ENCODE measurements at regions not wholly inside any gene's neighbourhood (a gene's known extent, or its start where the extent isn't known, plus 50 kb on each side); places are given as distances from the start of the nearest gene placed in this dataset.

DNA sequence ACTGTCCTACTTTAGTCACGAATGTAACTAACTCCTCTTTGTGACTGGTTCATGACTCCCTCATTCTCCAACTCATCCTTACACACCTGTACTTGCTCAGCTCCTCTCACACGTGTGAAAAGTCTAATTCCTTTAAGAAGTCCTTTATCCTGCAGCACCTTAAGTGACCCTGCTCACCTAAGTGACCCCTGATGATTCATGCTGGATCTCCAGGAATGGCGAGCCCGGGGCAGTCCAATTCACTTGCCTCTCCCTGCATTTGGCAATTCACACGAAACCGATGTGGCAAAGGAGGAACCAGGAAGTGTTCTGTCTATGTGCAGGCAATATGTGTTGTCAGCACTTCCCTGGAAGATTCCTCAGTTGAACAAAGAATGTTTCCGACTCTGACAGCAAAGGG lies 189.8 kb upstream of the NABP1 start:
- H2AFZ ChIP-seq (ENCODE audit: low read depth, low read length), result no peak overlapping the region
- H3K27me3 ChIP-seq (ENCODE audit: insufficient read depth, low read length, poor library complexity), result no peaks in the 10 kb centered on the region
- H3K9ac ChIP-seq (ENCODE audit: low read depth, low read length), result no peak overlapping the region
- H3K4me1 ChIP-seq (ENCODE audit: insufficient read depth, low read length), result no peaks in the 10 kb centered on the region
- no peaks in the 10 kb centered on the region for H3K79me2 ChIP-seq (ENCODE audit: insufficient read depth, low read length)
- no peaks in the 10 kb centered on the region for H4K20me1 ChIP-seq (ENCODE audit: insufficient read depth, low read length)
- H3K9me3 ChIP-seq (ENCODE audit: insufficient read depth, low read length, severe bottlenecking), result peaks cover 11% of the 10 kb centered on the region
- H3K4me2 ChIP-seq (ENCODE audit: insufficient read depth, low read length), result no peak overlapping the region
- ATAC-seq (ENCODE audit: insufficient read depth, low read depth) (no peak), DNase-seq (no peak)
- H3K27ac ChIP-seq (ENCODE audit: low read length), result no peak overlapping the region
- no peak overlapping the region for H3K4me3 ChIP-seq (ENCODE audit: low read depth in 1 of 2, low read length in 2 of 2)
- no peak for TF ChIP-seq EZH2 (IDR thresholded peaks at IDR 0.05; ENCODE audit: borderline replicate concordance, low read depth, low read length, severe bottlenecking)
- TF ChIP-seq, protein P1, sequence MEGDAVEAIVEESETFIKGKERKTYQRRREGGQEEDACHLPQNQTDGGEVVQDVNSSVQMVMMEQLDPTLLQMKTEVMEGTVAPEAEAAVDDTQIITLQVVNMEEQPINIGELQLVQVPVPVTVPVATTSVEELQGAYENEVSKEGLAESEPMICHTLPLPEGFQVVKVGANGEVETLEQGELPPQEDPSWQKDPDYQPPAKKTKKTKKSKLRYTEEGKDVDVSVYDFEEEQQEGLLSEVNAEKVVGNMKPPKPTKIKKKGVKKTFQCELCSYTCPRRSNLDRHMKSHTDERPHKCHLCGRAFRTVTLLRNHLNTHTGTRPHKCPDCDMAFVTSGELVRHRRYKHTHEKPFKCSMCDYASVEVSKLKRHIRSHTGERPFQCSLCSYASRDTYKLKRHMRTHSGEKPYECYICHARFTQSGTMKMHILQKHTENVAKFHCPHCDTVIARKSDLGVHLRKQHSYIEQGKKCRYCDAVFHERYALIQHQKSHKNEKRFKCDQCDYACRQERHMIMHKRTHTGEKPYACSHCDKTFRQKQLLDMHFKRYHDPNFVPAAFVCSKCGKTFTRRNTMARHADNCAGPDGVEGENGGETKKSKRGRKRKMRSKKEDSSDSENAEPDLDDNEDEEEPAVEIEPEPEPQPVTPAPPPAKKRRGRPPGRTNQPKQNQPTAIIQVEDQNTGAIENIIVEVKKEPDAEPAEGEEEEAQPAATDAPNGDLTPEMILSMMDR (IDR thresholded peaks at IDR 0.05; ENCODE audit: borderline replicate concordance, extremely low read depth, low read length, poor library complexity, severe bottlenecking), result no peak
- no peaks in the 10 kb centered on the region for H3K36me3 ChIP-seq (ENCODE audit: insufficient read depth, low read length)

DNA sequence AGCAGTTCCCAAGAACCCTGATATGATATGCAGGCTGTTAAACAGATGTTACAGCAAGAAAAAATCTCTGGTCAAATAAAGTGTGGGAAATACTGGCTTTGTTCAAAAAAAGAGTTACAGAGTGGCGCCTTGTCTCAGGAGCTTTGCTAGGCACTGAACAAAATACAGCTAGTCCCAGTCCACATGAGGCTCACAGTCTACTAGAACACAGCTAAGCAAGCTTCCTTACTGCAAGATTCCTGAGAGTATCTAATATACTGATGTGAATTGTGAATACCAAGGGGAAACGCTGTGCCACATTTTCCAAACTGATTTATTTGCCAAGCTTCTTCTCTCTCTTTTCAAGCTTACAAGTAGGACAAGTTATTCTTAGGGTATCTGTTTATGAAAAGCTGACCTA lies 188.8 kb upstream of the NABP1 start:
- no peak for DNase-seq
- Histone ChIP-seq H3K27ac (ENCODE audit: low read length) (no peak overlapping the region), H3K9ac (ENCODE audit: low read depth, low read length) (no peak overlapping the region), H3K79me2 (ENCODE audit: insufficient read depth, low read length) (no peaks in the 10 kb centered on the region), H2AFZ (ENCODE audit: low read depth, low read length) (no peak overlapping the region), H3K4me2 (ENCODE audit: insufficient read depth, low read length) (no peak overlapping the region), H3K36me3 (ENCODE audit: insufficient read depth, low read length) (no peaks in the 10 kb centered on the region), H3K4me3 (ENCODE audit: low read depth in 1 of 2, low read length in 2 of 2) (no peak overlapping the region), H3K4me1 (ENCODE audit: insufficient read depth, low read length) (no peaks in the 10 kb centered on the region), H3K9me3 (ENCODE audit: insufficient read depth, low read length, severe bottlenecking) (peaks cover 4% of the 10 kb centered on the region), H3K27me3 (ENCODE audit: insufficient read depth, low read length, poor library complexity) (no peaks in the 10 kb centered on the region), H4K20me1 (ENCODE audit: insufficient read depth, low read length) (no peaks in the 10 kb centered on the region)
- TF ChIP-seq, protein P1 (IDR thresholded peaks at IDR 0.05; ENCODE audit: borderline replicate concordance, extremely low read depth, low read length, poor library complexity, severe bottlenecking), result no peak
- no peak for TF ChIP-seq EZH2 (IDR thresholded peaks at IDR 0.05; ENCODE audit: borderline replicate concordance, low read depth, low read length, severe bottlenecking)
- no peak for ATAC-seq (ENCODE audit: insufficient read depth, low read depth)

GRCh38 chr2:191496838-191497237 lies 181.1 kb upstream of the NABP1 start:
- no peak for TF ChIP-seq EZH2 (IDR thresholded peaks at IDR 0.05; ENCODE audit: borderline replicate concordance, low read depth, low read length, severe bottlenecking)
- TF ChIP-seq, protein P1 (IDR thresholded peaks at IDR 0.05; ENCODE audit: borderline replicate concordance, extremely low read depth, low read length, poor library complexity, severe bottlenecking), result no peak
- DNase-seq (no peak), ATAC-seq (ENCODE audit: insufficient read depth, low read depth) (no peak)
- no peaks in the 10 kb centered on the region for H3K79me2 ChIP-seq (ENCODE audit: insufficient read depth, low read length)
- H3K27ac ChIP-seq (ENCODE audit: low read length), result no peak overlapping the region
- no peak overlapping the region for H3K9ac ChIP-seq (ENCODE audit: low read depth, low read length)
- H3K9me3 ChIP-seq (ENCODE audit: insufficient read depth, low read length, severe bottlenecking), result no peaks in the 10 kb centered on the region
- no peaks in the 10 kb centered on the region for H3K27me3 ChIP-seq (ENCODE audit: insufficient read depth, low read length, poor library complexity)
- no peaks in the 10 kb centered on the region for H3K4me1 ChIP-seq (ENCODE audit: insufficient read depth, low read length)
- no peaks in the 10 kb centered on the region for H4K20me1 ChIP-seq (ENCODE audit: insufficient read depth, low read length)
- no peaks in the 10 kb centered on the region for H3K36me3 ChIP-seq (ENCODE audit: insufficient read depth, low read length)
- no peak overlapping the region for H2AFZ ChIP-seq (ENCODE audit: low read depth, low read length)
- no peak overlapping the region for H3K4me2 ChIP-seq (ENCODE audit: insufficient read depth, low read length)
- no peak overlapping the region for H3K4me3 ChIP-seq (ENCODE audit: low read depth in 1 of 2, low read length in 2 of 2)

- Histone ChIP-seq H4K20me1 (ENCODE audit: insufficient read depth, low read length) (no peaks in the 10 kb centered on the region), H3K9ac (ENCODE audit: low read depth, low read length) (no peak overlapping the region), H3K4me2 (ENCODE audit: insufficient read depth, low read length) (no peak overlapping the region), H3K36me3 (ENCODE audit: insufficient read depth, low read length) (no peaks in the 10 kb centered on the region), H3K4me3 (ENCODE audit: low read depth in 1 of 2, low read length in 2 of 2) (no peak overlapping the region), H3K79me2 (ENCODE audit: insufficient read depth, low read length) (no peaks in the 10 kb centered on the region), H3K27ac (ENCODE audit: low read length) (no peak overlapping the region), H3K9me3 (ENCODE audit: insufficient read depth, low read length, severe bottlenecking) (no peaks in the 10 kb centered on the region), H3K27me3 (ENCODE audit: insufficient read depth, low read length, poor library complexity) (no peaks in the 10 kb centered on the region), H2AFZ (ENCODE audit: low read depth, low read length) (no peak overlapping the region), H3K4me1 (ENCODE audit: insufficient read depth, low read length) (no peaks in the 10 kb centered on the region)
- DNase-seq, result no peak
- ATAC-seq (ENCODE audit: insufficient read depth, low read depth), result no peak
- TF ChIP-seq, protein P1 (IDR thresholded peaks at IDR 0.05; ENCODE audit: borderline replicate concordance, extremely low read depth, low read length, poor library complexity, severe bottlenecking), result no peak
- no peak for TF ChIP-seq EZH2 (IDR thresholded peaks at IDR 0.05; ENCODE audit: borderline replicate concordance, low read depth, low read length, severe bottlenecking)
These were observed 180.1 kb upstream of the NABP1 start for GRCh38 chr2:191497822-191498221.
